Endothelial cell of umbilical vein (primary cell): ENCODE measurements at regions not wholly inside any gene's neighbourhood (a gene's known extent, or its start where the extent isn't known, plus 50 kb on each side); places are given as distances from the start of the nearest gene placed in this dataset.

ENCODE experiments used
- BruUV-seq: library from RNA; stranded (reverse); fragments of 400-500 nt; replicated peaks from 2 replicates; lab custom pipeline; 2021; lab: Mats Ljungman, UMichigan
- CTCF ChIA-PET: fragments of 300-600, 350-600 bp; sonication (Branson Sonifier 250); formaldehyde crosslinking; loops from one replicate; lab custom pipeline; 2021; ENCODE audit warnings: antibody characterized with exemption, inconsistent platforms; lab: Charles Lee
- POLR2A ChIA-PET: fragments of 300-600, 350-600 bp; sonication (Branson Sonifier 250); formaldehyde crosslinking; loops from one replicate; lab custom pipeline; 2021; ENCODE audit warnings: antibody characterized with exemption, inconsistent platforms; lab: Charles Lee
- DNase-seq: peaks from one replicate; pipeline ENCODE4 v3.0.0-alpha.2; 2011; ENCODE audit warnings: low read depth, low spot score
- FAIRE-seq: peaks from 2 replicates; lab custom pipeline; 2011; peaks lifted over from hg19 to GRCh38; lab: Jason Lieb, UNC
- H2AFZ ChIP-seq: 2 replicates; pipeline ENCODE4 v1.6.0; 2012; ENCODE audit warnings: low read depth, low read length, control low read depth, inconsistent platforms
- H3K27ac ChIP-seq: 2 replicates; pipeline ENCODE4 v1.5.1; 2011; ENCODE audit warnings: low read depth, mild to moderate bottlenecking, control low read depth, low read length, moderate library complexity; ENCODE audit not compliant: insufficient read depth
- H3K27me3 ChIP-seq, 2 experiments: 2 replicates each; pipeline versions ENCODE4 v1.6.0 to v1.6.1; 2011; ENCODE audit warnings: low read length in 2 of 2, mixed read lengths in 1 of 2; ENCODE audit not compliant: control insufficient read depth in 2 of 2, insufficient read depth in 2 of 2
- H3K36me3 ChIP-seq, 2 experiments: 2 replicates in 1 of 2; 3 replicates in 1 of 2; pipeline ENCODE4 v1.5.1; 2011; ENCODE audit warnings: low read length in 2 of 2, mild to moderate bottlenecking in 1 of 2, moderate library complexity in 1 of 2; ENCODE audit not compliant: control insufficient read depth in 2 of 2, insufficient read depth in 2 of 2; ENCODE audit errors: extremely low read depth in 1 of 2
- H3K4me1 ChIP-seq: 3 replicates; pipeline ENCODE4 v1.5.1; 2011; ENCODE audit warnings: mild to moderate bottlenecking, low read length; ENCODE audit not compliant: control insufficient read depth, insufficient read depth; ENCODE audit errors: extremely low read depth
- H3K4me2 ChIP-seq: 2 replicates; pipeline ENCODE4 v1.6.1; 2011; ENCODE audit warnings: low read length, control low read depth, mixed read lengths; ENCODE audit not compliant: insufficient read depth
- H3K4me3 ChIP-seq, 3 experiments: fragments of 200-600 bp in 1 of 3; sonication (generic), shearing (Covaris generic) in 1 of 3; replicated peaks in 1 of 3; 2 replicates each; pipeline ENCODE4 v1.5.1; 2011 to 2016; ENCODE audit warnings: control low read depth in 3 of 3, low read length in 3 of 3, mild to moderate bottlenecking in 2 of 3, inconsistent platforms in 1 of 3, low read depth in 1 of 3, moderate library complexity in 1 of 3; ENCODE audit not compliant: insufficient read depth in 1 of 3
- H3K79me2 ChIP-seq: 2 replicates; pipeline ENCODE4 v1.6.0; 2012; ENCODE audit warnings: low read length, inconsistent platforms; ENCODE audit not compliant: control insufficient read depth, insufficient read depth
- H3K9ac ChIP-seq: replicated peaks from 2 replicates; pipeline ENCODE3; 2011; ENCODE audit warnings: low read length, control low read depth; ENCODE audit not compliant: insufficient read depth; ENCODE audit errors: extremely low read depth
- H3K9me1 ChIP-seq: replicated peaks from 3 replicates; pipeline ENCODE4 v1.6.0; 2011; ENCODE audit warnings: mild to moderate bottlenecking, low read length; ENCODE audit not compliant: control insufficient read depth, insufficient read depth; ENCODE audit errors: extremely low read depth
- H3K9me3 ChIP-seq: replicated peaks from 2 replicates; pipeline ENCODE4 v1.5.1; 2012; ENCODE audit warnings: low read length, inconsistent platforms; ENCODE audit not compliant: control insufficient read depth, insufficient read depth
- H4K20me1 ChIP-seq: replicated peaks from 2 replicates; pipeline ENCODE3; 2011; ENCODE audit warnings: mild to moderate bottlenecking, low read length; ENCODE audit not compliant: control insufficient read depth, insufficient read depth; ENCODE audit errors: extremely low read depth
- CTCF ChIP-seq, 2 donors: IDR thresholded peaks; 1 replicate in 1 of 2; 2 replicates in 1 of 2; pipeline ENCODE4 v1.5.1; 2011; ENCODE audit warnings: low read length in 2 of 2, mild to moderate bottlenecking in 2 of 2, moderate library complexity in 2 of 2, control low read depth in 1 of 2, inconsistent platforms in 1 of 2, low read depth in 1 of 2; ENCODE audit not compliant: insufficient read depth in 1 of 2; ENCODE audit errors: extremely low read depth in 1 of 2
- EZH2 ChIP-seq: IDR thresholded peaks from 2 replicates; pipeline ENCODE4 v1.6.1; 2012; ENCODE audit warnings: borderline replicate concordance, low read depth, mild to moderate bottlenecking, moderate library complexity, low read length, inconsistent platforms; ENCODE audit not compliant: severe bottlenecking
- FOS ChIP-seq: IDR thresholded peaks from 2 replicates; pipeline ENCODE4 v1.6.1; 2011; ENCODE audit warnings: mild to moderate bottlenecking, low read length, moderate library complexity, borderline replicate concordance; ENCODE audit not compliant: insufficient read depth
- GATA2 ChIP-seq: IDR thresholded peaks from 2 replicates; pipeline ENCODE4 v1.7.0; 2011; ENCODE audit warnings: low read depth, mild to moderate bottlenecking, moderate library complexity, mixed read lengths, low read length; ENCODE audit not compliant: insufficient read length, insufficient read depth
- JUN ChIP-seq: IDR thresholded peaks from 2 replicates; pipeline ENCODE4 v1.6.1; 2011; ENCODE audit warnings: borderline replicate concordance, low read depth; ENCODE audit not compliant: insufficient read length, insufficient read depth
- MYC ChIP-seq: IDR thresholded peaks from one replicate; pipeline ENCODE4 v1.6.1; 2011; ENCODE audit warnings: mild to moderate bottlenecking, low read depth, low read length
- POLR2A ChIP-seq: IDR thresholded peaks from 2 replicates; pipeline ENCODE4 v1.6.1; 2012; ENCODE audit warnings: low read depth, mild to moderate bottlenecking, control low read depth, low read length
- POLR2AphosphoS5 ChIP-seq: IDR thresholded peaks from 2 replicates; pipeline ENCODE4 v1.6.1; 2012; ENCODE audit warnings: low read depth, mild to moderate bottlenecking, control low read depth, low read length, moderate library complexity; ENCODE audit not compliant: insufficient read depth
- dilution Hi-C: fragments of 300-500 bp; cut with MboI; formaldehyde crosslinking; loops from one replicate; pipeline ENCODE4 v1.15.0; 2019; ENCODE audit warnings: low sequenced_read_pairs; ENCODE audit not compliant: extremely low pct_ligation_motif_present
- intact Hi-C: fragments of 100-400 bp; cut with micrococcal nuclease; formaldehyde crosslinking; loops from one replicate; pipeline ENCODE4 v1.10.0; 2022
- TF ChIP-seq, protein P1 (sequence below): IDR thresholded peaks from 2 replicates; pipeline ENCODE4 v1.6.1; 2011; ENCODE audit not compliant: insufficient read depth, insufficient read length

- Histone ChIP-seq H3K4me3 (no peak overlapping the region), H3K9me1 (no peaks in the 10 kb centered on the region), H3K9ac (no peak overlapping the region), H4K20me1 (no peaks in the 10 kb centered on the region), H3K27ac (no peak overlapping the region), H3K9me3 (no peaks in the 10 kb centered on the region), H3K36me3 (no peaks in the 10 kb centered on the region), H3K4me2 (no peak overlapping the region), H2AFZ (no peak overlapping the region), H3K4me1 (no peaks in the 10 kb centered on the region), H3K27me3 (no peaks in the 10 kb centered on the region), H3K79me2 (no peaks in the 10 kb centered on the region)
- intact Hi-C loops: no loop called here
- FAIRE-seq (no peak), DNase-seq (no peak)
- POLR2A ChIA-PET: no interaction called here
- CTCF ChIA-PET: interaction anchor here (0.9 to 1.4 kb wide), 3 partner anchors 10 to 18 kb away, joined by 3 to 6 read pairs (median 4); no protein-coding TSS in a partner anchor
- dilution Hi-C loops: no loop called here
- TF ChIP-seq MYC (no peak), POLR2AphosphoS5 (no peak), FOS (no peak), GATA2 (no peak), JUN (no peak), POLR2A (no peak), EZH2 (no peak), CTCF (IDR thresholded peaks at IDR 0.05; ENCODE audit: extremely low read depth in 1 of 2, insufficient read depth in 1 of 2, low read depth in 1 of 2, low read length in 2 of 2) (no peak)
- TF ChIP-seq, protein P1, sequence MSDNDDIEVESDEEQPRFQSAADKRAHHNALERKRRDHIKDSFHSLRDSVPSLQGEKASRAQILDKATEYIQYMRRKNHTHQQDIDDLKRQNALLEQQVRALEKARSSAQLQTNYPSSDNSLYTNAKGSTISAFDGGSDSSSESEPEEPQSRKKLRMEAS: no peak
- no TSS peak for BruUV-seq
These were observed 96.8 kb upstream of the SOX4 start for GRCh38 chr6:21496706-21497105.
